PC-3 (cell line): ENCODE measurements at regions not wholly inside any gene's neighbourhood (a gene's known extent, or its start where the extent isn't known, plus 50 kb on each side); places are given as distances from the start of the nearest gene placed in this dataset.

ENCODE experiments used
- ATAC-seq: fragments of 200-7000 bp; cut with Tn5 transposase; 2 replicates; pipeline ENCODE4 v1.9.1; 2020; ENCODE audit warnings: mild to moderate bottlenecking, moderate library complexity
- BruUV-seq: library from RNA; stranded (reverse); fragments of 400-500 nt; replicated peaks from 2 replicates; lab custom pipeline; 2021; lab: Mats Ljungman, UMichigan
- CTCF ChIA-PET: fragments of 300-600 bp; sonication (Branson Sonifier 250); formaldehyde crosslinking; loops from one replicate; lab custom pipeline; 2022; ENCODE audit warnings: antibody characterized with exemption; lab: Charles Lee
- POLR2A ChIA-PET: fragments of 300-600 bp; sonication (Branson Sonifier 250); formaldehyde crosslinking; loops from one replicate; lab custom pipeline; 2022; ENCODE audit warnings: antibody characterized with exemption; ENCODE audit not compliant: unreplicated experiment; lab: Charles Lee
- DNase-seq: peaks from one replicate; pipeline ENCODE4 v3.0.0-alpha.2; 2015
- H2AFZ ChIP-seq: fragments of 300-600 bp; sonication (generic); 2 replicates; pipeline ENCODE4 v1.6.0; 2016; ENCODE audit warnings: antibody characterized with exemption, low read length
- H3F3A ChIP-seq: fragments of 300-600 bp; sonication (generic); one replicate; pipeline ENCODE4 v1.6.0; 2017; ENCODE audit warnings: antibody characterized with exemption, low read length, control low read depth, mild to moderate bottlenecking; ENCODE audit not compliant: unreplicated experiment
- H3K27ac ChIP-seq: fragments of 300-600 bp; sonication (generic); 2 replicates; pipeline ENCODE4 v1.5.1; 2016; ENCODE audit warnings: mild to moderate bottlenecking, low read length
- H3K27me3 ChIP-seq: fragments of 300-600 bp; sonication (generic); 2 replicates; pipeline ENCODE4 v1.6.1; 2016; ENCODE audit warnings: low read length, mixed read lengths
- H3K36me3 ChIP-seq: fragments of 300-600 bp; sonication (generic); 2 replicates; pipeline ENCODE4 v1.6.1; 2016; ENCODE audit warnings: low read depth, mixed run types, low read length, mixed read lengths
- H3K4me1 ChIP-seq: fragments of 300-600 bp; sonication (generic); 2 replicates; pipeline ENCODE4 v1.5.1; 2016; ENCODE audit warnings: low read length; ENCODE audit not compliant: insufficient read depth
- H3K4me2 ChIP-seq: fragments of 300-600 bp; sonication (generic); 2 replicates; pipeline ENCODE4 v1.6.0; 2016; ENCODE audit warnings: low read length
- H3K4me3 ChIP-seq: fragments of 300-600 bp; sonication (generic); 2 replicates; pipeline ENCODE4 v1.5.1; 2016; ENCODE audit warnings: mild to moderate bottlenecking, low read length, mixed read lengths
- H3K79me2 ChIP-seq: fragments of 300-600 bp; sonication (generic); 2 replicates; pipeline ENCODE4 v1.6.1; 2017; ENCODE audit warnings: low read length, mixed read lengths
- H3K9ac ChIP-seq: fragments of 300-600 bp; sonication (generic); 2 replicates; pipeline ENCODE4 v1.6.0; 2016; ENCODE audit warnings: mild to moderate bottlenecking, low read length
- H3K9me2 ChIP-seq: fragments of 300-600 bp; sonication (generic); replicated peaks from 2 replicates; pipeline ENCODE4 v1.6.1; 2016; ENCODE audit warnings: mixed run types, low read length, mixed read lengths
- H3K9me3 ChIP-seq: fragments of 300-600 bp; sonication (generic); 2 replicates; pipeline ENCODE4 v1.6.1; 2016; ENCODE audit warnings: low read length, mixed read lengths
- H4K20me1 ChIP-seq: fragments of 300-600 bp; sonication (generic); 2 replicates; pipeline ENCODE4 v1.6.1; 2016; ENCODE audit warnings: low read length, mixed read lengths
- CTCF ChIP-seq: fragments of 300-600 bp; sonication (generic); conservative IDR thresholded peaks from 2 replicates; pipeline ENCODE4 v1.5.1; 2017; ENCODE audit warnings: antibody characterized with exemption, low read depth, mild to moderate bottlenecking, low read length
- EZH2 ChIP-seq: fragments of 300-600 bp; sonication (generic); IDR thresholded peaks from one replicate; pipeline ENCODE4 v1.6.1; 2017; ENCODE audit warnings: antibody characterized with exemption, mild to moderate bottlenecking, low read length; ENCODE audit not compliant: unreplicated experiment
- EZH2phosphoT487 ChIP-seq: fragments of 300-600 bp; sonication (generic); IDR thresholded peaks from 2 replicates; pipeline ENCODE4 v1.6.1; 2018; ENCODE audit warnings: mild to moderate bottlenecking, antibody characterized with exemption, low read length, borderline replicate concordance
- intact Hi-C: fragments of 100-400 bp; cut with micrococcal nuclease; formaldehyde crosslinking; loops from 2 replicates; pipeline ENCODE4 v1.9.0; 2023

DNA sequence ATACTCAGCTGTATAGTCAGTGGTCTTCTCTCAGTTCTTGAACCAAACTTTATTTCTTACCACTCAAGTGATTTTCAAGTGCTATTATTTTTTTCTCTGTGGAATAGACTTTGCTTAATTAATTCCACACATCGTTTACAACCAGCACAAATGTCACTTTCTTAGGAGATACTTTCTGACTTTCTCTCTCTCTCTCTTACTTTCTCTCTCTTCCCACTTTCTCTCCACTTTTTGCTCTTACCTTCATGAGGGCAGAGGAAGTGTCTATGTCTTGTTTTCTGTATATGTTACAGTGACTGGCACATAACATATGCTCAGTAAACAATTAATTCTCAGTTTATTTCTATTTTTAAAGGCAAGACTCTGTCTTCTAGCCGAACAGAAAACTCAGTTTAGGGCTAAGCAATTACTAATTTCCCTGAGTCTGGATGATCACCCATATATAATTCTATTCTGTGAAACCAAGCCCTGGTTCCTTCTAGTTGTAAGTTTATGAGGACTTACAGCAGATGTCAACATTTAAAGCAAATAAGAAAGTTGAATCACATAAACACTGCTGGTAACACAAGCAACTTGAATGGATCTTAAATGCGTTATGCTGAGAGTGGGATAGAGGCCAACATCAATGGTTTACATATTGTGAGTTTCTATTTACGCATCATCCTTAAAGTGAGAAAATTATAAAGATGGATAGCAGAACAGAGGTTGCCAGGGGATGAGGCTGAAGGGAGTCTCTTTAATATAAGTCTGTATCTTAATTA, 791.4 kb downstream of the MTRR start:
- Histone ChIP-seq H2AFZ (no peak overlapping the region), H3K79me2 (no peaks in the 10 kb centered on the region), H3K36me3 (no peaks in the 10 kb centered on the region), H3K4me1 (no peaks in the 10 kb centered on the region), H3K4me3 (no peak overlapping the region), H3K4me2 (no peak overlapping the region), H4K20me1 (no peaks in the 10 kb centered on the region), H3K9me2 (no peaks in the 10 kb centered on the region), H3K9me3 (no peaks in the 10 kb centered on the region), H3F3A (no peaks in the 10 kb centered on the region), H3K27ac (no peak overlapping the region), H3K27me3 (no peaks in the 10 kb centered on the region), H3K9ac (no peak overlapping the region)
- ATAC-seq (peak; percentile 69), DNase-seq (no peak)
- no peak for TF ChIP-seq EZH2phosphoT487
- BruUV-seq = no TSS peak
- POLR2A ChIA-PET = no interaction called here
- CTCF ChIA-PET = no interaction called here
- intact Hi-C loops = no loop called here

DNA sequence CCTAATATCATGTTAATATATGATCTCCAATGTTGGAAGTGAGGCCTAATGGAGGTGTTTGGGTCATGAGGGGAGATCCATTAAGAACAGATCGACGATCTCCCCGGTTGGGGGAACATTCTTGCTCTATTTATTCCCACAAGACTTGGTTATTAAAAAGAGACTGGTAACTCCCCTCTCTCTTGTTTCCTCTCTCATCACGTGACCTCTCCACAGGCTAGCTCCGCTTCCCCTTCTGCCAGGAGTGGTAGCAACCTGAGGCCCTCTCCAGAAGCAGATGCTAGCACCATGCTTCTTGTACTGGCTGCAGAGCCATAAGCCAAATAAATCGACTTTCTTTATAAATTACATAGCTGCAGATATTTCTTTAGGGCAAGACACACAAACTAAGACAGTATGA, 794.4 kb downstream of the MTRR start:
- H3K9ac ChIP-seq = no peak overlapping the region
- ATAC-seq = no peak
- no peaks in the 10 kb centered on the region for H3K4me1 ChIP-seq
- no peak for DNase-seq
- no peak overlapping the region for H3K27ac ChIP-seq
- H3F3A ChIP-seq = no peaks in the 10 kb centered on the region
- no TSS peak for BruUV-seq
- POLR2A ChIA-PET = no interaction called here
- intact Hi-C loops = no loop called here
- no peaks in the 10 kb centered on the region for H3K27me3 ChIP-seq
- no peak overlapping the region for H3K4me3 ChIP-seq
- H2AFZ ChIP-seq = no peak overlapping the region
- no peak for TF ChIP-seq CTCF
- TF ChIP-seq EZH2 = no peak
- TF ChIP-seq EZH2phosphoT487 = no peak
- H3K36me3 ChIP-seq = no peaks in the 10 kb centered on the region
- H4K20me1 ChIP-seq = no peaks in the 10 kb centered on the region
- CTCF ChIA-PET = no interaction called here
- no peaks in the 10 kb centered on the region for H3K79me2 ChIP-seq
- H3K9me3 ChIP-seq = no peaks in the 10 kb centered on the region
- H3K9me2 ChIP-seq = no peaks in the 10 kb centered on the region
- H3K4me2 ChIP-seq = no peak overlapping the region

DNA sequence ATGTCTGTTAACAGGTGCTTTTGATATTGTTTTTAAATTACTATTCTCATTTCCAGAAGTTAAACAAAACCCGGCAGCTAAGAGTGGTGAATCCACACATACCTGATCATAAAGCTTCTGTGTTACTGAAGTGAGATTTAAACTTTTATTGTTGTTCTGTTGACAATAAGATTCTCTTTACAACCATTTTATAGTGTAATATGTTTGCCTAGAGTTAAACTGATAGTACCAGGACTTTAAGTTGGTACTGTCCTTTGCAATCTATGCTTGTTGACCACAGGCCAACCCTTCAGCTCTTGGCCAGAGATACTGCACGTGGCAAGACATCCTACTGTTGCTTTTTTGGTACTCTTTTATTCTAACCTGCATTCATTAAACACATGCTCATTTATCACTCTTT, 806.2 kb downstream of the MTRR start:
- H3F3A ChIP-seq = no peaks in the 10 kb centered on the region
- no peaks in the 10 kb centered on the region for H3K4me1 ChIP-seq
- no peak for TF ChIP-seq CTCF
- TF ChIP-seq EZH2 = no peak
- H2AFZ ChIP-seq = no peak overlapping the region
- H3K27ac ChIP-seq = no peak overlapping the region
- no peaks in the 10 kb centered on the region for H3K79me2 ChIP-seq
- no peak for DNase-seq
- no TSS peak for BruUV-seq
- H3K9me2 ChIP-seq = no peaks in the 10 kb centered on the region
- POLR2A ChIA-PET = no interaction called here
- no peak overlapping the region for H3K9ac ChIP-seq
- no peak overlapping the region for H3K4me2 ChIP-seq
- no peaks in the 10 kb centered on the region; the same call in 1 of the 2 replicates for H3K9me3 ChIP-seq
- CTCF ChIA-PET = no interaction called here
- H3K36me3 ChIP-seq = no peaks in the 10 kb centered on the region
- no peaks in the 10 kb centered on the region for H3K27me3 ChIP-seq
- no peak overlapping the region for H3K4me3 ChIP-seq
- no peak for ATAC-seq
- intact Hi-C loops = no loop called here
- H4K20me1 ChIP-seq = no peaks in the 10 kb centered on the region
